HG03103 (cell line): ENCODE measurements at regions not wholly inside any gene's neighbourhood (a gene's known extent, or its start where the extent isn't known, plus 50 kb on each side); places are given as distances from the start of the nearest gene placed in this dataset.
"Not testable (repeated sequence)": the region's sequence is repeated elsewhere in the genome, so short reads cannot be mapped to it uniquely, and the experiment has no call there.

Experiments
- ATAC-seq: cut with Tn5 transposase; IDR thresholded peaks from one replicate; pipeline ENCODE4 v1.9.1; 2021; ENCODE audit warnings: low read depth; ENCODE audit not compliant: unreplicated experiment

DNA sequence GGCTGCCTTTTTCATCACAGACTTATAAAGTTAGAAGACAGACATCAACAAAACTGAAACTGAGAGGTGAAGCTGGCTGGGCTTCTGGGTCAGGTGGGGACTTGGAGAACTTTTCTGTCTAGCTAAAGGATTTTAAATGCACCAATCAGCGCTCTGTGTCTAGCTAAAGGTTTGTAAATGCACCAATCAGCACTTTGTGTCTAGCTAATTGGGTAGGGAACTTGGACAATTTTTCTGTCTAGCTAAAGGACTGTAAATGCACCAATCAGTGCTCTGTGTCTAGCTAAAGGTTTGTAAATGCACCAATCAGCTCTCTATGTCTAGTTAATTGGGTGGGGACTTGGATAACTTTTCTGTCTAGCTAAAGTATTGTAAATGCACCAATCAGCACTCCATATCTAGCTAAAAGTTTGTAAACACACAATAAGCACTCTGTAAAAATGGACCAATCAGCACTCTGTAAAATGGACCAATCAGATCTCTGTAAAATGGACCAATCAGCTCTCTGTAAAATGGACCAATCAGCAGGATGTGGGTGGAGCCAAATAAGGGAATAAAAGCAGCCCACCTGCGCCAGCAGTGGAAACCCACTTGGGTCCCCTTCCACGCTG is 710.3 kb upstream of the INTU start:
- ATAC-seq: not testable (repeated sequence)

DNA sequence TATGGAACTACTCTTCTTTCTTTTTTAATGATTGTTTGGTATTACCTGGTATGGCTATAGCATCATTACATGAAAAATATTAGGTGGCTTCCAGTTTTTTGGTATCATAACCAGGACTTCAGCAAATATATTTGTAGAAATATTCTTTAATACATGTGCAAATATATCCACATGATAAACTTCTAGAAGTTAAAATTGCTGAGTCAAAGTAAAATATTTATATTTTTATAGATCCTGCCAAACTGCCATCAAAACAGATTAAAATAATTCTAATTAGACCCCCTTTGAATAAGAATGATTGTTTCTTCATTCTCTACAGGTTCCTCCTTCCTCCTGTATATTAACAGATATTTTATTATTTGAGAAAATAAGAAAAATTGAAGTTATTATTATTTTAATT is 708.5 kb upstream of the INTU start:
- no peak for ATAC-seq

DNA sequence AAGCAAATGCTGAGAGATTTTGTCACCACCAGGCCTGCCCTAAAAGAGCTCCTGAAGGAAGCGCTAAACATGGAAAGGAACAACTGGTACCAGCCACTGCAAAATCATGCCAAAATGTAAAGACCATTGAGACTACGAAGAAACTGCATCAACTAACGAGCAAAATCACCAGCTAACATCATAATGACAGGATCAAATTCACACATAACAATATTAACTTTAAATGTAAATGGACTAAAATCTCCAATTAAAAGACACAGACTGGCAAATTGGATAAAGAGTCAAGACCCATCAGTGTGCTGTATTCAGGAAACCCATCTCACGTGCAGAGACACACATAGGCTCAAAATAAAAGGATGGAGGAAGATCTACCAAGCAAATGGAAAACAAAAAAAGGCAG is 702.7 kb upstream of the INTU start:
- ATAC-seq: not testable (repeated sequence)

DNA sequence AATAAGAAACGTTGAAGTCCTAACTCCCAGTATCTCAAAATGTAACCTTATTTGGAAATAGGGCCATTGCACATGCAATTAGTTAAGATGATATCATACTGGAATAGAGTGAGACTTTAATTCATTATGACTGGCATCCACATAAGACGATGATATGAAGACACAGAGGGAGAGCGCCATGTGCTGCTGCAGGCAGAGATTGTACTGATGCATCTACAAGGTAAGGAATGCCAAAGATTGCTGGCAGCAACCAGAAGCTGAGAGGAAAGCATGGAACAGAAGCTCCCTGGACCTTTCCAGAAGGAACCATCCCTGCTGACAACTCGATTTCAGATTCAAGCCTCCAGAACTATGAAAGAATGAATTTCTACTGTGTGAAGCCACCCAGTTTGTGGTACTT is 697.0 kb upstream of the INTU start:
- ATAC-seq: no peak

DNA sequence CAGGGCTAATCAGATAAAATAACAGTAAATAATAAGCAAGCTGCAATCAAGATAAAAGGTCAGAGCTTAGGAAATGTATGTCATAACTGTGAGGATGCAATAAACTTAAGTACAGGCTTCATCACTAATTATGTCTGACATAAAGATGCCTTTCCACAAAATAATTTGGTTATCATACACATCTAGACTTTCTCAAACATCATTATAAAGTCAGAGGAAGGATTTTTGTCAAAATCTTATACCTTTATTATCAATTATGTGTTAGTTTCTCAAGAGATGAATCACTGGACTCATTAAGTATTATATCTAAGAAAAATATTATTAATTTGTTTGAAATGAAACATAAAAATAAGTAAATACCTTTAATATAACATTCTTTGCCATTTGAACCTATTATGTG is 695.4 kb upstream of the INTU start:
- no peak for ATAC-seq

DNA sequence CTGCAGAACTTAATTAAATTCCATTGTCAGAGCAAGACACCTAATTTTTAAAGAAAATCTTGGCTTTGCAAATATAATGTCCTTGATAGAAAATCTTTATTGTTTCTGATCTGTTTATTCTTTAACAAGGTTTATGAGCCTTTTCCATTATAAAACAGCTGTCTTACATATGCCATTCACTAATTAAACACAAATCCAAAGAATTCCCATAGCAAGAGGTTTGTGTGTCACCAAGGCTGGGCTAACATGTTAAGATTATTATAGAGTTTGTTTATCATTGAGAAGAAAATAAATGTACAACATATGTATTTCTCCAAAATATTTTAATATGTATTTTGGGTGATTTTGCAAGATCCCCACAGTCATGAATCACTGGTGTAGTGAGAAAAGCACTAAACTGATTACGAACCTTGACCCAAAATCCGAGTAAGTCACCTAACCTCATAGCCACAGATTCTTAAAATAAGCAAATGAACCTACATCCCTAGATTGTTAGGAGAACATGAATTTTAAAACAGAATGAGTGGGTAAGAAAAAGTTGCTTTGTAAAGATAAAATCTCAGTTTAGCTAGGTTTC is 694.8 kb upstream of the INTU start:
- ATAC-seq: no peak

DNA sequence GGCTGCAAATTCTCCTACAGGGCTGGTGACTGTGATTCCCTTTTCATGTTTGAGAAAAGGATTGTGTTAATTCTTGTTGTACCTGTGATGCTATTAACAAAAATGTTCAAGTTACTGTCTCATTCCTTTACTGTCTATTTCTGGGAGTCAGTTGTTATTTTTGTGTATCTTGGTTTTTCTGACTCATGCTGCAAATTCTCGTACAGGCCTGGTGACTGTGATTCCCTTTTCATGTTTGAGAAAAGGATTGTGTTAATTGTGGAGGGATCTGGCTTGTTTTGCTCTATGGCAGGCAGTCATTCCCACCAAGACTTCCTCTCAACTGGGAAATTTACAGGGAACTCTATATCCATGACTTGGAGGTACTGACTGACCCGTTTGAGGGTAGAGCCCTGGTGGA is 693.4 kb upstream of the INTU start:
- no peak for ATAC-seq

DNA sequence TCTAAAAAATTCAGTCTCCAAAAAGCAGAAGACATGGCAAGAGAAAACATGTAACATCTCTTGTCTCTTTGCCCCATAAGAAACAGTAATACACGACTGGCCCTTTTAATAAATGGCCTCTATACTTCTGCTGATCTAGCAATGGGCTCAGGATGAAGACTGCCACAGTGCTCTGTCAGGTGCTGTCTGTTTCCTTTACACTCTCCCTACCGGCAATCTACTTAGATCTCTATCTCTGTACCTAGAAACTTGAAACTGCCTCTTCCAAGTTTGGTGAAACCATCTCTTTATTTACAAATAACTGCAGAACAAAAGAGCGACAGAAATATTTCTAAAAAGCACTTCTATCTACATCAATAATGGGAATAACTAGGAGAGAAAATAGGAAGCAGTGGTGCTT is 685.2 kb upstream of the INTU start:
- ATAC-seq: no peak

DNA sequence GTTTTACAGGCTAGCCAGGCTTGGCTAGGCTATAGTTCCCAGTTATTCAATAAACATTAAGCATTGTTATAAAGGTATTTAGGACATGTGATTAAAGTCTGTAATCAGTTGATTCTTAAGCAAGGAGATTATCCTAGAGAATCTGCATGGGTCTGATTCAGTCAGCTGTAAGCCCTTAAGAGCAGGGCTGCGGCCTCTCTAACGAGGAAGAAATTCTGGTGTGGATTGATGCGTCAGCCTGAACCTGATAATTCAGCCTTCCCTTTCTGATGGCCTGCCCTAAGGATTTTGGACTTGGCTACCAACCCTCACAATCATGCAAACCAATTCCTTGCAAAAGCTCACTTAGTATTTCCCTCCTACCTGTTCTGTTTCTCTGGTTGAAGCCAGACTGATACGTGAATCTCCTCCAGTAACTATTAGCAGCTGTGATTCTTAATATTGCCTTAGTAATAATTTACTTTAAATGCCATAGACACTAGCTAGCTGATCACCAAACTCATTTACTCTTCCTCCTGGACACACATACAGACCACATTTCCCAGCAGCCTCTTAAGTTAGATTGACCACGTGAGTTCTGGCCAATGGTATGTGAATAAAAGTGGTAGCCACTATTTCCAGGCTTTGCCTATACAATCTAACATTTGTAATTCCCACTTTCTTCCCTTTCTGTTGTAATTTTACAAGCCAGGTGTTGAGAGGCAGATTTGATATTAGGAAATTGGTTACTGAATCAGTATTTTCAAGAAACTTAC is 678.0 kb upstream of the INTU start:
- ATAC-seq: no peak

DNA sequence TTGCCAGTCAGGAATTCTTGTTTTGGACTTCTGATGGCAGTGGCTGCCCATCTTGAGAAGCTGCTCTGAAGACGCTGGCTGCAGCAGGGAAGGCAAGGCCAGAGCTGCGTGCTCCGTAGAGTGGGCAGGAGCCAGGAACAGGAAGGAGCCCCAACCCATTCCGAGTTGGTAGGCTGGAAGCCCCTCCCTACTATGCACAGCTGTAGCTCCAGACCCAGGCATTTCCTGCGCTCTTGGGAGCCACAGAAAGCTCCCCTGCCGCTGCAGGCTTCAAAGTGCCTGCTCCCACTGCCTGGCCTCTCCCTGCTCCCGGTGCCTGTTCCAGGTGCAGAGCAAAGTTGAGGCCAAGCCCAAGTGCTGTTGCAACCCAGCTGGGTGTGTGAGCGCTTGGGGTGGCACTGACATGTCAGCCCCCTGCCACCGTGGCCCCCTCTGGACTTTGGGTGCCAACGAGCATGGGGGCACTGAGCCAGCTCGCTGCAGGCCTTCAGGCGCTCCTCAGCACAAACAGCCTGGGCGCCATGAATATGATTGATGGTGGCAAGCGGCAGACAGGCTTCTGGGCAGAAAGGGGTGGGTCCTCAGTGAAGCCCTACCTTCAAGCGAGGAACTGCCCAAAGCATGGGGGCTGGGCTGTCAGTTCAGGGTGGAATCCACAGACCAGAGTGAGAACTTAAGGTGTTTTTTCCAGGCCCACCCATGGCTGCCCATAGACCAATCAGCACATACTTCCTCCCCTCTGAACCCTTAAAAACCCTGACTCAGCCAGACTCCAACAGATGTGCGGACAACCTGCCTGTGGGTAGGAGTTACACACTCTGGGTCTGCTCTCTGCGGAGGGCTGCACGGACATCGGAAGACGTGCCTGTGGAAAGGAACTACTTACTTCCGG is 677.2 kb upstream of the INTU start:
- ATAC-seq: no peak

DNA sequence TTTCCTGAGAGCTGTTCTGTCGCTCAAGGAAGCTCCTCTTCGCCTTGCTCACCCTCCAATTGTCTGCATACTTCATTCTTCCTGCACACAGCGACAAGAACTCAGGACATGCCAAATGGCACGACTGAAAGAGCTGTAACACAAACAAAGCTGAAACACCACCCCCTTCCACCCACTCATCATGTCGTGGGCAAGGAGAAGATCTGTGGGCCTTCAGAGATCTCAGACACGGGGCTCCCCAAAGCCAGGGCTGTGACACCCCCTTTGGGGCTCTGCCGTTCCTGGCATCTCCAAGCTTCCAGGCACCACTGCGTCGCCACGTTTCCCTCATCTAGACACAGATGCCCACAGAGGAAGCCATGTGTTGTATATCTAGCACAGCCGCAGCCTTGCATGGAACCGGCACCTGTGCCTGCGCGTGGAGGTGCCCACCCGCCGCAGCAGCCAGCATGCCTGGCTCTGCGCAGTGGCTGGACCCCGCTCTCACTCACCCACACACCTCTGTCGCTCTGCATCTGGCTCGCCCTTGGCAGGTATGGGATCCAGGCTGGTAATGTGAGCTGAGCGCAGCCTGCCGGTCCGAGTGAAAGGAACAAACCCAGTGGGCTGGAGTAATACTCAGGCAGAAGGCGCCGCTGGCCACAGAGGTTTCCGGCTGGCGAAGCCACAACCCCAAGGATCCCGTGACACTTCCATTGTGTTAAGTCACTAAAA is 676.4 kb upstream of the INTU start:
- ATAC-seq: no peak

DNA sequence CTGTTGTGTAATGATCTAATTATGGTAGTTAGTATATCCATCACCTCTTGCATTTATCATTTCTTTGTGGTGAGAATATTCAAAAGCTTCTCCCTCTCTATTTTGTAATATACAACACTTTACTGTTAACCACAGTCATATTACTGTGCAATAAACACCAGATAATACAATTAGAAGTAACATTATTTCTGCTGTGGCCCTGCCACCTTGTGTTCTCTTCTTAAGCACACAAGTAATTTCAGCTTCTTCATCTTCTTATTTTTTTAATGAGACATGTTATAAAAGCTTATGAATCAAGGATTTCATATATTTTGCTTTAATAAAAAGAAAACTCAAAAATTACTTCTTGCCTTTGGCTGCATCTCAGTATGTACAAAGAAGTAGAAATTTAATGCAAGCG is 675.2 kb upstream of the INTU start:
- no peak for ATAC-seq

DNA sequence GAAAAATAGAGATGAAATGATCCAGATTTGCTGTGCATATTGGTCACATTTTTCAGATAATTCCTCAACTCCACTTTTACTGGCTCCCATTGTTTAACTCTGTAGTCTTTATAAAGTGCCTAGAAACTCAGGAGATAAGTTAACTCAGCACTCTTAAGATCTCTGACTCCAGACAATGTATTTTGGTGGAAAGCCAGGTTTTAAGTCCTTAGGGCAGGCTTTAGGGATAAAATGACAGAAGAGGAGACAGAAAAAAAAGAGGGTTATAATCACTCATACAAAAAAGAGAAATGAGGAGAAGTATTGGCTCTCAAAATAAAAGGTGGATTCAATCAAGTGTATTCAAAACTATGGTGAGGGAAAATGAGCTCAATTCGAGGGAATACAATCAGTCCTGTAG is 674.8 kb upstream of the INTU start:
- no peak for ATAC-seq

DNA sequence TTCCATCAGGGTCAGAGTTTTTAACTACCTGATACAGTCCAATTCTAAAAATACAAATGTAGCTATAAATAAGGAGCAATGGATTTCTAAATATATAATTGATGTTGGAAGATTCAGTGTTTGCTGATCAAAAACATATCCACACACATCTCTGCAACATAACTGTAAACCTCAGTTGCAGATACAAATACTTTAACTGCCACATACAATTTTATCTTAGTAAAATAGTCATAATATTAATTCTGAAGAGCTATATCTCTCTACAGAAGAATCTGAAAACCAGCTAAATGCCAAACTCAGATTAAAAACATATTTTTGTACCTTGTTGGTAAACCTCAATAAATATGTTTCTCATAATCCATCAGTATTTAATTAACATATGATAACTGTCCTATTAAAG is 674.3 kb upstream of the INTU start:
- ATAC-seq: no peak

DNA sequence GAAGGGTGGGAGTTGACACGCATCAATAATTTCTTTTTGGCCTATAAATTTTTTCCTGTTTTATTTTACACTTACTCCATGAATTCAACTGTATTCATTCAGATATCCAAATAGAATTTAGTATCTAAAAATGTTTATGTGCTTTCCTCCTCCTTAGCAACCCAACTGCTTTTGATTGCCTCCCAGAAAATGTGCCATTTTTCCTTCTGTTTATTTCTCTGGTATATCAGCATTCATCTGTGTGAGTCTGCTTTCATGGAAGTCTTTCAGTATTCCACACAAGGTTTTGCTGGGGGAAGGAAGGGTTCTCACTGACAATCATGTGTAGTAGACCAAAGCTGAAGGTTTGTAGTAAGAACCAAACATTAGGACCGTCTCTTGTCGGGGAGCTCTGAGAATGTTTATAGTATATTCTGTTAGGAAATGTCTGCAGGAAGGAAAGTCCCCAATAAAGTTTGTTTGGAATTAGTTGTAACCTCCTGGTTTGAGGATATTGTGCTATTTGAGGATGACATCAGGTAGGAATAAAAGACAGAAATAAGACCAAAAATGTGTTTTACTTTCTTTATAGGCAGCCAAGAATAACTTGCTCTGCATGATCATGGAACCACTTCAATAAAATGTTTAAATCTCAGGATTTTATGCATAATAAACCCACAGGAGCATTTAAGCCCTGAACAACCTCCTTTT is 673.6 kb upstream of the INTU start:
- ATAC-seq: no peak

DNA sequence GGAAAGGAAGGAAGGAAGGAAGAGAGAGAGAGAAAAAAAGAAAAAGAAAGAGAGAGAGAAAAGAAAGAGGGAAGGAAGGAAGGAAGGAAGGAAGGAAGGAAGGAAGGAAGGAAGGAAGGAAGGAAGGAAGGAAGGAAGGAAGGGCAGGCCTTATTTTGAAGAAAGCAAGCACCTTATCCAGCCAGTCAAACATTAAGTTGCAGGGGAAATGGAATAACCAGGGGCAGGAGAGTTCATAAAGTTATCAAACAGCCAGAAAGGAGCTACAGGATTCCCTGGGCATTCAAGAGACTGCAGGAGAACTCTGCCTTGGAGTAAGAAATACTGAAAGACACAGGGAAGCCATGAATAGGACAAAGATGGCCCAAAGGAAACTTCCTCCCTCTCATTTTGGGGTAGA is 672.0 kb upstream of the INTU start:
- ATAC-seq: no peak

DNA sequence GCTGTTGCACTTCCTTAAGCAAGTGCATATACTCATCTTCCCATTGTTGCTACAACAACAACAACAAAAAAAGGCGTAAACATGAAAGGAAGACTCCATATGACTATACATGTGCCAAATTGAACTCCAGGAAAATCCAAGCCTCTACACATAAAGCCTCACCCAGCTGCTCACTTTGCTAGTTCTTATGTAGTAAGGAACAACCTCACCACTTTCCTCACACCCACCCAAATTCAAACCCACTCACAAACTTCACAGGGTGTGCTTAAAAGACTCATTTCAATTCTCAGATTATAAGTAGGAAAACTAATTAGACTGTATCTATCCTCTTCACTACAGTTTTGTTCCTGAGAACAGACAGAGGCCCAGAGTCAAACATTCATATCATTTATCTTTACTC is 671.1 kb upstream of the INTU start:
- ATAC-seq: no peak

DNA sequence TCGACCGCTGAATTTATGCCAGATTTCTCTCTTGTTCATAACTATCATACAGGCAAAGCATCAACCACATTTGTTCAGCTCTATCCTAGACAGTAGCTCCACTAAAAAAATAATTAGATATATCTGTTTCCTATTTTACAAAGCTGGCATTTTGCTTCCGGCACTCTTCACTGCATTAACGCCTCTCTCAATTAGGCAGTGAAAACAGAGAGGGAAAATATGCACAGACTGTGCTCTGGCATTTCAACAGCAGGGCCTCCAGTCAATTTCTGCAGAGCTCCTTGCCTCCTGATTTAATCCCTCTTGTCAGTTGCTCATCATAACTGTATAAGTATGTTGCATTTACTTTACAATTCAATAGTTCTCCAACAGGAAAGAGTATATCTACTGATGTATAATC is 666.9 kb upstream of the INTU start:
- no peak for ATAC-seq

DNA sequence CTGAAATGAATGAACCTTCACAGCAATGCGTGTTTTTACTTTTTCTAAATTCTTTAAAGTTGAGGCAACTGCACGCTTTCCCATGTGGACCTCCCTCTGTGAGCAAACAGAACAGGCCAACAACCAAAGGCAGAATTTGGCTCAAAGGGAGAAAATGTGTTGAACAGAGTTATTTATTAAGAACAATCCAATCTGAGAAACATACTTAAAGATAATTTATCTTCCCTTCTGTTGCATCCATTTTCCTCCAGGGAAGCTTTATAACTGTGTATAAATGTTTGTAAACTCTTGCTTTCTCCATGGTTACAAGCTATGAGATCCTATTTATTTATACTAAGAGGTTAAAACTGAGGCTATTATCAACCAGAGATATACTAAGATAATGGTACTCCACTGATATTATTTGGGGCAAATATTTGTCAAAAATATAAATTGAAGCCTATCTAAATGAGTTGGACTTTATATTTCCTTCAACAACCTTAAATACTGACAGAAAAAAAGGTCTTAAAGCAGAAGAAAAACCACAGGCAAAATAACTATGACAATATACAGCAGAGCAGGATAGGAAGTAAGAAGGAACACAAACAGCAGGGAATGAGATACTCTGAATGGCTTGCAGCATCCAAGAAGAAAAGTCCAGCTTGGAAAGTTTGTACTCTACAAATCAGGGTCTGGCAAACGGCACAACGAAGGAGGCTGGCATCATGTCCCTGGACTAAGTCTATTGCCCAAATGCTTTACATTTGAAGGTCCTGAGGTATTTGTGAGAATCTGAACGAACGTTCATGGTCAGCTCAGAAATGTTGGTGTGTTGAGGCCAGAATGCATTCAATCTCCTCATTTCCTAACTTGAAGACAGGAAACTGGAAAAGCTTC is 663.2 kb upstream of the INTU start:
- no peak for ATAC-seq
